Esophagus muscularis mucosa (tissue), 4 donors: ENCODE measurements at regions not wholly inside any gene's neighbourhood (a gene's known extent, or its start where the extent isn't known, plus 50 kb on each side); places are given as distances from the start of the nearest gene placed in this dataset.
"Not testable (repeated sequence)": the region's sequence is repeated elsewhere in the genome, so short reads cannot be mapped to it uniquely, and the experiment has no call there.

Experiments used
- EP300 ChIP-seq: sonication (generic); formaldehyde crosslinking; IDR thresholded peaks from one replicate; pipeline ENCODE4 v1.6.1; 2017; ENCODE audit warnings: antibody characterized with exemption
- POLR2A ChIP-seq: fragments of 450-650 bp; IDR thresholded peaks from one replicate; pipeline ENCODE4 v1.6.1; 2017; ENCODE audit warnings: antibody characterized with exemption, moderate library complexity, mild to moderate bottlenecking, low read depth
- POLR2AphosphoS5 ChIP-seq, 2 donors: sonication (generic); formaldehyde crosslinking; IDR thresholded peaks; one replicate each; pipeline ENCODE4 v1.6.1; 2017; ENCODE audit warnings: antibody characterized with exemption in 2 of 2
- TF ChIP-seq, protein P1 (sequence below), 3 experiments: fragments of 200-600 bp in 2 of 3; fragments of 450-650 bp in 1 of 3; sonication (generic) in 2 of 3; IDR thresholded peaks; one replicate each; pipeline ENCODE4 v1.5.1; 2017 to 2019; ENCODE audit warnings: antibody characterized with exemption in 3 of 3, mild to moderate bottlenecking in 2 of 3, moderate library complexity in 1 of 3

DNA sequence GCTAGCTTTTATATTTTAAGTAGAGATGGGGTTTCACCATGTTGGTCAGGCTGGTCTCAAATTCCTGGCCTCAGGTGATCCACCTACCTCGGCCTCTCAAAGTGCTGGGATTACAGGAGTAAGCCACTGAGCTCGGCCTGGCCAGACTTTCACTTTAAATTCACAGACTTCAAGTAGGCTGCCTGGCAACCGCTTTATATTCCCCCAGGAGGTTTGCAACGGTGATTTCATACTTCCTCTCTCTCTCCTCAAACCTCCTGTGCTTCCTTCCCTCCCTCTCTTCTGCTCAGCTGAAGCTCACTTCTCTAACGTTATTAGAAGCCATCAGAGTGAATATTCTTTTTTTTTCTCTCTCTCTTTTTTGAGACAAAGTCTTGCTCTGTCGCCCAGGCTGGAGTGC, 118.8 kb downstream of the SEPTIN7 start:
- TF ChIP-seq, protein P1, sequence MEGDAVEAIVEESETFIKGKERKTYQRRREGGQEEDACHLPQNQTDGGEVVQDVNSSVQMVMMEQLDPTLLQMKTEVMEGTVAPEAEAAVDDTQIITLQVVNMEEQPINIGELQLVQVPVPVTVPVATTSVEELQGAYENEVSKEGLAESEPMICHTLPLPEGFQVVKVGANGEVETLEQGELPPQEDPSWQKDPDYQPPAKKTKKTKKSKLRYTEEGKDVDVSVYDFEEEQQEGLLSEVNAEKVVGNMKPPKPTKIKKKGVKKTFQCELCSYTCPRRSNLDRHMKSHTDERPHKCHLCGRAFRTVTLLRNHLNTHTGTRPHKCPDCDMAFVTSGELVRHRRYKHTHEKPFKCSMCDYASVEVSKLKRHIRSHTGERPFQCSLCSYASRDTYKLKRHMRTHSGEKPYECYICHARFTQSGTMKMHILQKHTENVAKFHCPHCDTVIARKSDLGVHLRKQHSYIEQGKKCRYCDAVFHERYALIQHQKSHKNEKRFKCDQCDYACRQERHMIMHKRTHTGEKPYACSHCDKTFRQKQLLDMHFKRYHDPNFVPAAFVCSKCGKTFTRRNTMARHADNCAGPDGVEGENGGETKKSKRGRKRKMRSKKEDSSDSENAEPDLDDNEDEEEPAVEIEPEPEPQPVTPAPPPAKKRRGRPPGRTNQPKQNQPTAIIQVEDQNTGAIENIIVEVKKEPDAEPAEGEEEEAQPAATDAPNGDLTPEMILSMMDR (IDR thresholded peaks at IDR 0.05), result not testable (repeated sequence)
- TF ChIP-seq POLR2A; POLR2AphosphoS5 (IDR thresholded peaks at IDR 0.05); EP300: not testable (repeated sequence)
